ENCODE measurements at regions not wholly inside any gene's neighbourhood (a gene's known extent, or its start where the extent isn't known, plus 50 kb on each side); places are given as distances from the start of the nearest gene placed in this dataset.

DNA sequence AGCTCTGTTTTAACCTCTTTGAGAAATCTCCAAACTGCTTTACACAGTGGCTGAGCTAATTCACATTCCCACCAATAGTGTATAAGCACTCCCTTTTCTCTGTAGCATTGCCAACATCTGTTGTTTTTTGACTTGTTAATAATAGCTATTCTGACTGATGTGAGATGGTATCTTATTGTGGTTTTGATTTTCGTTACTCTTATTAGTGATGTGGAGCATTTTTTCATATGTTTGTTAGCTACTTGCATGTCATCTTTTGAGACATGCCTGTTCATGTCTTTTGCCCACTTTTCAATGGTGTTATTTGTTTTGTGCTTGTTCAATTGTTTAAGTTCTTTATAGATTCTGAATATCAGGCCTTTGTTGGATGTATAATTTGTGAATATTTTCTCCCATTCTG lies 225.2 kb upstream of the TRPC7 start:
- Histone ChIP-seq H2BK5ac (ENCODE audit: low read depth, low read length, poor library complexity, severe bottlenecking) (no peak overlapping the region), H4K20me1 (ENCODE audit: insufficient read depth, low read length) (no peaks in the 10 kb centered on the region), H3K79me1 (ENCODE audit: low read depth in 1 of 2, low read length in 2 of 2) (no peaks in the 10 kb centered on the region), H3K14ac (replicated peaks; ENCODE audit: low read depth, low read length) (no peak overlapping the region), H3K4ac (ENCODE audit: low read depth, low read length) (no peak overlapping the region), H2BK15ac (ENCODE audit: low read depth, low read length) (no peak overlapping the region), H4K8ac (ENCODE audit: low read depth in 2 of 2, low read length in 2 of 2) (no peak overlapping the region), H3K56ac (ENCODE audit: extremely low read depth, insufficient read depth, low read length) (no peak overlapping the region), H3K27ac (ENCODE audit: insufficient read depth, low read length) (no peak overlapping the region), H3K18ac (ENCODE audit: low read depth, low read length) (no peak overlapping the region), H3K27me3 (ENCODE audit: control insufficient read depth, insufficient read depth, low read length) (no peaks in the 10 kb centered on the region), H3K4me3 (ENCODE audit: insufficient read depth, low read depth, low read length) (no peak overlapping the region), H2BK20ac (ENCODE audit: low read depth, low read length) (no peak overlapping the region), H3K23ac (ENCODE audit: low read depth, low read length) (no peak overlapping the region), H2AK9ac (replicated peaks; ENCODE audit: low read depth, low read length, poor library complexity) (no peak overlapping the region), H3K9ac (ENCODE audit: low read depth, low read length) (no peak overlapping the region), H3K4me1 (ENCODE audit: control insufficient read depth, insufficient read depth, low read length) (no peaks in the 10 kb centered on the region), H2AK5ac (ENCODE audit: low read depth, low read length) (no peak overlapping the region), H3K9me1 (ENCODE audit: insufficient read depth, low read length) (no peaks in the 10 kb centered on the region), H2AFZ (replicated peaks; ENCODE audit: low read length, poor library complexity) (no peak overlapping the region), H4K5ac (ENCODE audit: low read depth, low read length) (no peak overlapping the region), H3K9me3 (ENCODE audit: control insufficient read depth, insufficient read depth, low read length) (no peaks in the 10 kb centered on the region), H2BK120ac (ENCODE audit: low read depth, low read length) (no peak overlapping the region), H3K4me2 (ENCODE audit: low read depth, low read length) (no peak overlapping the region), H3K36me3 (ENCODE audit: control insufficient read depth, insufficient read depth, low read length) (no peaks in the 10 kb centered on the region), H4K91ac (ENCODE audit: insufficient read depth, low read depth, low read length) (no peak overlapping the region)
- TF ChIP-seq, protein P1, sequence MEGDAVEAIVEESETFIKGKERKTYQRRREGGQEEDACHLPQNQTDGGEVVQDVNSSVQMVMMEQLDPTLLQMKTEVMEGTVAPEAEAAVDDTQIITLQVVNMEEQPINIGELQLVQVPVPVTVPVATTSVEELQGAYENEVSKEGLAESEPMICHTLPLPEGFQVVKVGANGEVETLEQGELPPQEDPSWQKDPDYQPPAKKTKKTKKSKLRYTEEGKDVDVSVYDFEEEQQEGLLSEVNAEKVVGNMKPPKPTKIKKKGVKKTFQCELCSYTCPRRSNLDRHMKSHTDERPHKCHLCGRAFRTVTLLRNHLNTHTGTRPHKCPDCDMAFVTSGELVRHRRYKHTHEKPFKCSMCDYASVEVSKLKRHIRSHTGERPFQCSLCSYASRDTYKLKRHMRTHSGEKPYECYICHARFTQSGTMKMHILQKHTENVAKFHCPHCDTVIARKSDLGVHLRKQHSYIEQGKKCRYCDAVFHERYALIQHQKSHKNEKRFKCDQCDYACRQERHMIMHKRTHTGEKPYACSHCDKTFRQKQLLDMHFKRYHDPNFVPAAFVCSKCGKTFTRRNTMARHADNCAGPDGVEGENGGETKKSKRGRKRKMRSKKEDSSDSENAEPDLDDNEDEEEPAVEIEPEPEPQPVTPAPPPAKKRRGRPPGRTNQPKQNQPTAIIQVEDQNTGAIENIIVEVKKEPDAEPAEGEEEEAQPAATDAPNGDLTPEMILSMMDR (conservative IDR thresholded peaks at IDR 0.05; ENCODE audit: low read depth, low read length): no peak
- TF ChIP-seq BHLHE40 (IDR thresholded peaks at IDR 0.05; ENCODE audit: low read depth, low read length) (no peak), CEBPB (IDR thresholded peaks at IDR 0.05; ENCODE audit: low read depth, low read length) (no peak), RAD21 (IDR thresholded peaks at IDR 0.05; ENCODE audit: low read length) (no peak), NFE2L2 (IDR thresholded peaks at IDR 0.05; ENCODE audit: low read depth, low read length) (no peak), FOS (IDR thresholded peaks at IDR 0.05; ENCODE audit: low read depth, low read length) (no peak), RCOR1 (IDR thresholded peaks at IDR 0.05; ENCODE audit: insufficient replicate concordance, low read length) (no peak), CHD1 (IDR thresholded peaks at IDR 0.05; ENCODE audit: low read depth, low read length) (no peak), RFX5 (IDR thresholded peaks at IDR 0.05; ENCODE audit: low read depth, low read length) (no peak), POLR2A (IDR thresholded peaks at IDR 0.05; ENCODE audit: low read depth, low read length) (no peak), MAFK (IDR thresholded peaks at IDR 0.05; ENCODE audit: low read depth, low read length) (no peak), SMC3 (IDR thresholded peaks at IDR 0.05; ENCODE audit: low read depth, low read length) (no peak), MXI1 (IDR thresholded peaks at IDR 0.05; ENCODE audit: borderline replicate concordance, low read depth, low read length) (no peak), MAZ (IDR thresholded peaks at IDR 0.05; ENCODE audit: borderline replicate concordance, low read depth, low read length) (no peak)
- TF ChIP-seq, protein P2, sequence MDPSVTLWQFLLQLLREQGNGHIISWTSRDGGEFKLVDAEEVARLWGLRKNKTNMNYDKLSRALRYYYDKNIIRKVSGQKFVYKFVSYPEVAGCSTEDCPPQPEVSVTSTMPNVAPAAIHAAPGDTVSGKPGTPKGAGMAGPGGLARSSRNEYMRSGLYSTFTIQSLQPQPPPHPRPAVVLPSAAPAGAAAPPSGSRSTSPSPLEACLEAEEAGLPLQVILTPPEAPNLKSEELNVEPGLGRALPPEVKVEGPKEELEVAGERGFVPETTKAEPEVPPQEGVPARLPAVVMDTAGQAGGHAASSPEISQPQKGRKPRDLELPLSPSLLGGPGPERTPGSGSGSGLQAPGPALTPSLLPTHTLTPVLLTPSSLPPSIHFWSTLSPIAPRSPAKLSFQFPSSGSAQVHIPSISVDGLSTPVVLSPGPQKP (IDR thresholded peaks at IDR 0.05; ENCODE audit: borderline replicate concordance, low read depth, low read length): no peak
- TF ChIP-seq, protein P3, sequence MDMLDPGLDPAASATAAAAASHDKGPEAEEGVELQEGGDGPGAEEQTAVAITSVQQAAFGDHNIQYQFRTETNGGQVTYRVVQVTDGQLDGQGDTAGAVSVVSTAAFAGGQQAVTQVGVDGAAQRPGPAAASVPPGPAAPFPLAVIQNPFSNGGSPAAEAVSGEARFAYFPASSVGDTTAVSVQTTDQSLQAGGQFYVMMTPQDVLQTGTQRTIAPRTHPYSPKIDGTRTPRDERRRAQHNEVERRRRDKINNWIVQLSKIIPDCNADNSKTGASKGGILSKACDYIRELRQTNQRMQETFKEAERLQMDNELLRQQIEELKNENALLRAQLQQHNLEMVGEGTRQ (IDR thresholded peaks at IDR 0.05; ENCODE audit: low read depth, low read length): no peak
- whole genome bisulfite sequencing, 2 experiments (ENCODE audit: extremely low coverage in 2 of 2, insufficient read length in 1 of 2): no CpG with 5 or more reads among the region's 1 CpG
- no TSS peak for BruUV-seq (replicated peaks)
- in situ Hi-C loops (cut with MboI; ENCODE audit: low sequenced_read_pairs) (no loop called here), intact Hi-C loops (cut with micrococcal nuclease) (no loop called here), dilution Hi-C loops (cut with HindIII; ENCODE audit: low sequenced_read_pairs, unreplicated experiment) (no loop called here)
- ATAC-seq (ENCODE audit: low read depth) (no peak), DNase-seq (no peak)
- CTCF ChIA-PET: no interaction called here
- POLR2A ChIA-PET (ENCODE audit: unreplicated experiment): no interaction called here

Measured in IMR-90 (cell line).